Vagina (tissue), 2 donors: ENCODE measurements at regions not wholly inside any gene's neighbourhood (a gene's known extent, or its start where the extent isn't known, plus 50 kb on each side); places are given as distances from the start of the nearest gene placed in this dataset.

Experiments
- CTCF ChIP-seq, 3 experiments: fragments of 450-650 bp in 2 of 3; fragments of 200-600 bp in 1 of 3; sonication (generic) in 1 of 3; IDR thresholded peaks; one replicate each; pipeline ENCODE4 v1.5.1; 2017 to 2019; ENCODE audit warnings: antibody characterized with exemption in 3 of 3, mild to moderate bottlenecking in 2 of 3, moderate library complexity in 2 of 3
- POLR2A ChIP-seq, 2 donors: fragments of 450-650 bp; IDR thresholded peaks; one replicate each; pipeline ENCODE4 v1.6.1; 2017; ENCODE audit warnings: antibody characterized with exemption in 2 of 2, mild to moderate bottlenecking in 2 of 2, moderate library complexity in 2 of 2
- POLR2AphosphoS5 ChIP-seq, 2 donors: sonication (generic); formaldehyde crosslinking; IDR thresholded peaks; one replicate each; pipeline ENCODE4 v1.9.0; 2017; ENCODE audit warnings: antibody characterized with exemption in 2 of 2, mild to moderate bottlenecking in 2 of 2, low read depth in 1 of 2; ENCODE audit not compliant: insufficient read depth in 1 of 2

- TF ChIP-seq CTCF (IDR thresholded peaks at IDR 0.05) (no peak), POLR2A (IDR thresholded peaks at IDR 0.05) (no peak), POLR2AphosphoS5 (IDR thresholded peaks at IDR 0.05; ENCODE audit: insufficient read depth in 1 of 2, low read depth in 1 of 2) (no peak)
Measured at GRCh38 chr1:221069178-221069903, 190.1 kb downstream of the HLX start.
